ENCODE measurements at regions not wholly inside any gene's neighbourhood (a gene's known extent, or its start where the extent isn't known, plus 50 kb on each side); places are given as distances from the start of the nearest gene placed in this dataset.

DNA sequence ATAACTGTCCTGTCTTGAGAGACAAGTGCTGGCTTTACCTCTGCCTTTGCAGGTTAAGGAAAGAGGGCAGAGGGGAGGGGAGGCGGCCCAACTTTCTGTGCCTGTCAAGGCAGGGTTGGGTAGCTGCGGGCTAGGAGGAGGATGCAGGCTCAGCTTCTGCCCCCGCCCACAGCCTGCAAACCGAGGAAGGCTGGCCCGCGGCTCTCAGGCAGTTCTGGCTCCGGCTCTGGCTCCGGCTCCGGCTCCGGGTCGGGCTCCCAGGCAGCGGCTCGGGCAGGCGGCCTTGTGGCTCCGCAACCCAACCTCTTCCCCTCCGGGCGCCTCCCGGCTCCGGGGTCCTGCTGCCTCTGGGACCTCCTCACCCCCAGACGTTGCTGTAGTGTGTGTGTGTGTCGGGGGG is 92.9 kb downstream of the TMEM30B start:
- TF ChIP-seq, protein P1, sequence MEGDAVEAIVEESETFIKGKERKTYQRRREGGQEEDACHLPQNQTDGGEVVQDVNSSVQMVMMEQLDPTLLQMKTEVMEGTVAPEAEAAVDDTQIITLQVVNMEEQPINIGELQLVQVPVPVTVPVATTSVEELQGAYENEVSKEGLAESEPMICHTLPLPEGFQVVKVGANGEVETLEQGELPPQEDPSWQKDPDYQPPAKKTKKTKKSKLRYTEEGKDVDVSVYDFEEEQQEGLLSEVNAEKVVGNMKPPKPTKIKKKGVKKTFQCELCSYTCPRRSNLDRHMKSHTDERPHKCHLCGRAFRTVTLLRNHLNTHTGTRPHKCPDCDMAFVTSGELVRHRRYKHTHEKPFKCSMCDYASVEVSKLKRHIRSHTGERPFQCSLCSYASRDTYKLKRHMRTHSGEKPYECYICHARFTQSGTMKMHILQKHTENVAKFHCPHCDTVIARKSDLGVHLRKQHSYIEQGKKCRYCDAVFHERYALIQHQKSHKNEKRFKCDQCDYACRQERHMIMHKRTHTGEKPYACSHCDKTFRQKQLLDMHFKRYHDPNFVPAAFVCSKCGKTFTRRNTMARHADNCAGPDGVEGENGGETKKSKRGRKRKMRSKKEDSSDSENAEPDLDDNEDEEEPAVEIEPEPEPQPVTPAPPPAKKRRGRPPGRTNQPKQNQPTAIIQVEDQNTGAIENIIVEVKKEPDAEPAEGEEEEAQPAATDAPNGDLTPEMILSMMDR (IDR thresholded peaks at IDR 0.05), result no peak
- TF ChIP-seq POLR2A (IDR thresholded peaks at IDR 0.05), result no peak
